MM.1S (cell line): ENCODE measurements at regions not wholly inside any gene's neighbourhood (a gene's known extent, or its start where the extent isn't known, plus 50 kb on each side); places are given as distances from the start of the nearest gene placed in this dataset.

Experiments used
- DNase-seq: peaks from one replicate; pipeline ENCODE4 v3.0.0-alpha.2; 2015
- H2AFZ ChIP-seq: fragments of 300-600 bp; sonication (generic); 2 replicates; pipeline ENCODE4 v1.6.0; 2016; ENCODE audit warnings: antibody characterized with exemption, low read length
- H3F3A ChIP-seq: fragments of 300-600 bp; sonication (generic); 2 replicates; pipeline ENCODE4 v1.6.1; 2016; ENCODE audit warnings: mild to moderate bottlenecking, antibody characterized with exemption, low read length, moderate library complexity, mixed read lengths; ENCODE audit not compliant: insufficient read depth
- H3K27ac ChIP-seq: fragments of 300-600 bp; sonication (generic); 2 replicates; pipeline ENCODE4 v1.5.1; 2016; ENCODE audit warnings: mild to moderate bottlenecking, low read length
- H3K27me3 ChIP-seq: fragments of 300-600 bp; sonication (generic); replicated peaks from 2 replicates; pipeline ENCODE4 v1.6.0; 2016; ENCODE audit warnings: low read length; ENCODE audit not compliant: insufficient read depth
- H3K36me3 ChIP-seq: fragments of 300-600 bp; sonication (generic); replicated peaks from 2 replicates; pipeline ENCODE4 v1.6.1; 2016; ENCODE audit warnings: mild to moderate bottlenecking, low read length, mixed read lengths; ENCODE audit not compliant: insufficient read depth
- H3K4me1 ChIP-seq: fragments of 300-600 bp; sonication (generic); 2 replicates; pipeline ENCODE4 v1.6.1; 2016; ENCODE audit warnings: low read length, mixed read lengths
- H3K4me2 ChIP-seq: fragments of 300-600 bp; sonication (generic); 2 replicates; pipeline ENCODE4 v1.6.0; 2016; ENCODE audit warnings: low read depth, low read length
- H3K4me3 ChIP-seq: fragments of 300-600 bp; sonication (generic); 2 replicates; pipeline ENCODE4 v1.5.1; 2016; ENCODE audit warnings: low read length, mixed read lengths
- H3K79me2 ChIP-seq: fragments of 300-600 bp; sonication (generic); 2 replicates; pipeline ENCODE4 v1.6.1; 2016; ENCODE audit warnings: mixed run types, low read length, mixed read lengths
- H3K9ac ChIP-seq: fragments of 300-600 bp; sonication (generic); 2 replicates; pipeline ENCODE4 v1.6.1; 2016; ENCODE audit warnings: low read length, mixed read lengths
- H3K9me2 ChIP-seq: fragments of 300-600 bp; sonication (generic); replicated peaks from 2 replicates; pipeline ENCODE4 v1.6.1; 2016; ENCODE audit warnings: mild to moderate bottlenecking, low read length, mixed read lengths; ENCODE audit not compliant: insufficient read depth
- H3K9me3 ChIP-seq: fragments of 300-600 bp; sonication (generic); replicated peaks from 2 replicates; pipeline ENCODE4 v1.6.1; 2016; ENCODE audit warnings: mild to moderate bottlenecking, low read length, mixed read lengths; ENCODE audit not compliant: insufficient read depth
- H4K20me1 ChIP-seq: fragments of 300-600 bp; sonication (generic); 2 replicates; pipeline ENCODE4 v1.6.1; 2016; ENCODE audit warnings: mild to moderate bottlenecking, low read length, moderate library complexity, mixed read lengths; ENCODE audit not compliant: insufficient read depth
- CTCF ChIP-seq: fragments of 300-600 bp; sonication (generic); IDR thresholded peaks from 2 replicates; pipeline ENCODE4 v1.5.1; 2016; ENCODE audit warnings: antibody characterized with exemption, low read length, mixed read lengths
- EZH2 ChIP-seq: fragments of 300-600 bp; sonication (generic); optimal IDR thresholded peaks from 2 replicates; pipeline ENCODE3; 2017; ENCODE audit warnings: low read depth, mild to moderate bottlenecking, antibody characterized with exemption, low read length, mixed read lengths
- EZH2phosphoT487 ChIP-seq: fragments of 300-600 bp; sonication (generic); IDR thresholded peaks from 2 replicates; pipeline ENCODE4 v1.6.1; 2018; ENCODE audit warnings: antibody characterized with exemption, low read length

- Histone ChIP-seq H3K9me2 (peaks cover 4% of the 10 kb centered on the region; the same call in 1 of the 2 replicates), H3K4me1 (no peaks in the 10 kb centered on the region), H3K4me3 (no peak overlapping the region), H2AFZ (no peak overlapping the region), H4K20me1 (no peaks in the 10 kb centered on the region), H3K4me2 (no peak overlapping the region), H3K27ac (no peak overlapping the region), H3K9me3 (no peaks in the 10 kb centered on the region), H3K9ac (no peak overlapping the region), H3F3A (no peaks in the 10 kb centered on the region), H3K36me3 (no peaks in the 10 kb centered on the region), H3K79me2 (no peaks in the 10 kb centered on the region), H3K27me3 (no peaks in the 10 kb centered on the region)
- no peak for DNase-seq
- TF ChIP-seq CTCF (no peak), EZH2 (no peak), EZH2phosphoT487 (no peak)
These were observed 75.0 kb downstream of the NAA11 start for GRCh38 chr4:79250887-79251286.

- no peak overlapping the region for H3K9ac ChIP-seq
- no peak overlapping the region for H2AFZ ChIP-seq
- no peaks in the 10 kb centered on the region for H4K20me1 ChIP-seq
These were observed 75.9 kb downstream of the NAA11 start for GRCh38 chr4:79249881-79250503.

GRCh38 chr4:79248610-79249009, 77.3 kb downstream of the NAA11 start:
- H4K20me1 ChIP-seq: no peaks in the 10 kb centered on the region
- H3K4me1 ChIP-seq: no peaks in the 10 kb centered on the region
- H3K9me3 ChIP-seq: no peaks in the 10 kb centered on the region
- no peaks in the 10 kb centered on the region for H3K79me2 ChIP-seq
- TF ChIP-seq EZH2phosphoT487 (no peak), CTCF (no peak), EZH2 (no peak)
- no peak overlapping the region for H2AFZ ChIP-seq
- no peaks in the 10 kb centered on the region for H3F3A ChIP-seq
- no peak overlapping the region for H3K4me2 ChIP-seq
- no peak overlapping the region for H3K27ac ChIP-seq
- H3K9ac ChIP-seq: no peak overlapping the region
- H3K36me3 ChIP-seq: no peaks in the 10 kb centered on the region
- peaks cover 4% of the 10 kb centered on the region; the same call in 1 of the 2 replicates for H3K9me2 ChIP-seq
- DNase-seq: no peak
- no peak overlapping the region for H3K4me3 ChIP-seq
- no peaks in the 10 kb centered on the region for H3K27me3 ChIP-seq

More at GRCh38 chr4:79249881-79250503, 75.9 kb downstream of the NAA11 start:
- Histone ChIP-seq H3K4me1 (no peaks in the 10 kb centered on the region), H3F3A (no peaks in the 10 kb centered on the region), H3K4me3 (no peak overlapping the region), H3K79me2 (no peaks in the 10 kb centered on the region), H3K9me2 (peaks cover 4% of the 10 kb centered on the region; the same call in 1 of the 2 replicates), H3K4me2 (no peak overlapping the region), H3K27me3 (no peaks in the 10 kb centered on the region), H3K27ac (no peak overlapping the region), H3K9me3 (no peaks in the 10 kb centered on the region), H3K36me3 (no peaks in the 10 kb centered on the region)
- no peak for DNase-seq
- TF ChIP-seq EZH2phosphoT487 (no peak), CTCF (no peak), EZH2 (no peak)
